GM12874 (cell line): ENCODE measurements at regions not wholly inside any gene's neighbourhood (a gene's known extent, or its start where the extent isn't known, plus 50 kb on each side); places are given as distances from the start of the nearest gene placed in this dataset.

Experiments
- CTCF ChIP-seq: IDR thresholded peaks from 2 replicates; pipeline ENCODE4 v1.5.1; 2011; ENCODE audit warnings: low read depth, mild to moderate bottlenecking, control low read depth, low read length, moderate library complexity; ENCODE audit not compliant: insufficient read depth

DNA sequence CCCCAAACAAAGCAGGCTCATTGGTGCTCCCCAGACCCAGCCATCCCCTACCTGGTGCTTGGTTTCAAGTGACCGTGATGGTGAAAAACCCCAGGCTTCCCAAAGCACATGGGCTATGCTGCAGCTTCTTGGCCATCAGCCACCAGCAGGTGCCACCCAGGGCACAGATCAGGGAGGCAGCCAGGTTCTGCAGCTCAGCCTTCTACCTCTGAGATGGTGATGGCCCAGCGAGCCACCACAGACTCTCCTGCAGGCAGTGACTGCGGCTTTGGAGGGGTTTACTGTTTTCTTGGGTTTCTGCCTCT, 70.0 kb upstream of the ALX4 start:
- no peak for TF ChIP-seq CTCF

DNA sequence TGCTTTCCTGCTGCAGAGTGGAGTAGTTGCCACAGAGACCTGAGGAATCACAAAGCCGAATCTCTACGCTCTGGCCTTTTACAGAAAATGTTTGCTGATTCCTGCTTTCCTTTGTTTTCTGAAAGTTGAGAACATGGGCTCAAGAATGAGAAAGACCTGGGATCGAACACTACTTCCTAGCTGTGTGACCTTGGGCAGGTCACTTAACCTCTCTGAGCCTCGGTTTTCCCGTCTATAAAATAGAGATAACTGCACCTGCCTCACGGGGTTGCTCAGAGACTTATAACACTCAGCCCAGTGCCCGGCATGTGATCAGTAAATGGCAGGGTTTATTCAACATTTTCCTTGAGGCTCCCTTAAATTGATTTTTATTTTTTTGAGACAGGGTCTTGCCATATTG, 70.9 kb upstream of the ALX4 start:
- no peak for TF ChIP-seq CTCF

DNA sequence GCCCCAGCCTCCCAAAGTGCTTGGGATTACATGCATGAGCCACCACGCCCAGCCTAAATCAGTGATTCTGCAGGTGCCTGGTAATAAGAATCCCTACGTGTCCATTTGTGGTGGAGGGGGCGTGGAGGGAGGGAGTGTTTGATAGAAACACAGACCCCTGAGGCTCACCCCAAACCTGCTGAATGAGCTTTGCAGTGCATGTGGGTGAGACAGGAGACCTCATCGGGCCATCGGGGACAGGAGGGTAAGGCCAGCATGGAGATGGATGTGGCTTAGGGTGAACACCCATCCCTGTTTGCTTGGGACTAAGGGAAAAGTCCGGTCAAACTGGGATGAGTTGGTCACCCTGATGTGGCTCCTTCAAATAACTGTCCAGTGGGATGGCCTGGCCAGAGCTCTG, 71.3 kb upstream of the ALX4 start:
- TF ChIP-seq CTCF, result no peak

DNA sequence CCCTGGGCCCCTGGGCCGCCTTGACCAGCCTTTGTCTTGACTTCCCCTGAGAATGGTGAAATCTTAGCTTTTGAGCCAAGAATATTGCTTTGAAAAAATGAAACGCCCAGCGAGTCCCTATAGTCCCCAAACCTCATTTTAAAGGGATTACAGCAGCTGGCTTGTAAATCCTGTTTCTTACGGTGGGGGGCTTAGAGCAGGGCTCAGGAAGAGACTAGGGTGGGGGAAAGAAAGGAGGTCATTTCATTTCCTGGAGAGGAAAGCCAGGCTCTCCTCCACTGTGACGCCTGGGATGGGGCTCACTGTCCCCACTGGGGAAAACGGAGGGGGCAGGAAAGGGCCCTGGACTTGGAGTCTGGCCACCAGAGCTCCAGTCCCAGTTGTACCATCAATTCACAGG, 72.2 kb upstream of the ALX4 start:
- no peak for TF ChIP-seq CTCF

DNA sequence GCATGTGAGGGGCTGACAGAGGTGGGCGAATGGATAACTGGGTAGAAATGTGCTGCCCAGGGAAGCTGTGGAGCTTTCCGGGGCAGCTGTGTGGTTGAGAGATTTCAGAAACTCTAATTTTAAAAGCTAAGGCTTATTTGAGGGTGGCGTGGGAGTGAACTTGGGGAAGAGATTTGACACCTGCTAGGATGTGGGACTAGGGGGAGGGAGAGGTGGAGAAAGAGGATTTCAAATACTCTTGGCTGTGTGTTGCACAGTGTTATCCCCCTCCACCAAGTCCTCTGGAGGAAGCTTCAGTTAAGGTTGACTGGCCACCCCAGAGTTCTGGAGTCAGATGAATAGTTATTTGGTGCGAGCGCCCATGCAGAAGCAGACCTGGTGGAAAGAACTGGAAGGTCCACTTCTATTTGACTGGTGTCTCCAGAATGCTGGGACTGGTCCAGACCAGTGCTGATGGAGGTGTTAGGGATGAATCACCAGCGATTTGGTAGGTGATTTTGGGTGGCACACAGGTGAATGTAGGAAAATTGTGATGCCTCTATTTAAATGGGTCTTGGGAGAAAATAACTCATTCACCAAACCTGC, 72.8 kb upstream of the ALX4 start:
- TF ChIP-seq CTCF, result no peak

- TF ChIP-seq CTCF, result no peak
Measured at GRCh38 chr11:44383246-44383645, 73.3 kb upstream of the ALX4 start.

- no peak for TF ChIP-seq CTCF
Measured at GRCh38 chr11:44387415-44387814, 77.5 kb upstream of the ALX4 start.

GRCh38 chr11:44387825-44388224, 77.9 kb upstream of the ALX4 start:
- TF ChIP-seq CTCF, result no peak
